Activated CD4-positive, alpha-beta T cell treated with anti-CD3 and anti-CD28 coated beads, Interleukin-2, amount 10 ng/mL, durations not matched to agents 24 days and 14 days (primary cell): ENCODE measurements at regions not wholly inside any gene's neighbourhood (a gene's known extent, or its start where the extent isn't known, plus 50 kb on each side); places are given as distances from the start of the nearest gene placed in this dataset.

Source experiments
- DNase-seq: peaks from one replicate; pipeline ENCODE4 v3.0.0; 2022
- H3K27ac Mint-ChIP-seq: one replicate; pipeline ENCODE4 v1.8.0; 2022; ENCODE audit warnings: mild to moderate bottlenecking, mixed read lengths
- H3K27me3 Mint-ChIP-seq: one replicate; pipeline ENCODE4 v1.8.0; 2022; ENCODE audit warnings: mixed read lengths
- H3K36me3 Mint-ChIP-seq: one replicate; pipeline ENCODE4 v1.8.0; 2022; ENCODE audit warnings: low read depth, mild to moderate bottlenecking, mixed read lengths
- H3K4me1 Mint-ChIP-seq: one replicate; pipeline ENCODE4 v1.8.0; 2021; ENCODE audit warnings: mixed read lengths
- H3K4me3 Mint-ChIP-seq: one replicate; pipeline ENCODE4 v1.8.0; 2022; ENCODE audit warnings: mild to moderate bottlenecking, moderate library complexity, mixed read lengths
- H3K9me3 Mint-ChIP-seq: one replicate; pipeline ENCODE4 v1.8.0; 2021; ENCODE audit warnings: mixed read lengths
- intact Hi-C: fragments of 100-400 bp; cut with micrococcal nuclease; formaldehyde crosslinking; loops from one replicate; pipeline ENCODE4 v1.15.1; 2023

GRCh38 chr19:56959205-56959604 is 118.7 kb upstream of the PEG3 start:
- no peak for DNase-seq
- intact Hi-C loops: no loop called here
- Mint-ChIP-seq H3K27me3 (no peaks in the 10 kb centered on the region), H3K4me3 (no peak overlapping the region), H3K9me3 (peaks cover 29% of the 10 kb centered on the region), H3K36me3 (peaks cover 6% of the 10 kb centered on the region), H3K27ac (no peak overlapping the region), H3K4me1 (no peaks in the 10 kb centered on the region)

GRCh38 chr19:56960959-56961543 is 120.5 kb upstream of the PEG3 start:
- Mint-ChIP-seq H3K27ac (no peak overlapping the region), H3K27me3 (no peaks in the 10 kb centered on the region)

GRCh38 chr19:56964410-56964920 is 123.9 kb upstream of the PEG3 start:
- Mint-ChIP-seq H3K36me3 (no peaks in the 10 kb centered on the region), H3K27ac (no peak overlapping the region), H3K4me3 (no peak overlapping the region), H3K9me3 (peaks cover 17% of the 10 kb centered on the region), H3K4me1 (no peaks in the 10 kb centered on the region), H3K27me3 (no peaks in the 10 kb centered on the region)
- intact Hi-C loops: no loop called here
- DNase-seq: no peak

More at GRCh38 chr19:56960959-56961543, 120.5 kb upstream of the PEG3 start:
- peaks cover 25% of the 10 kb centered on the region for H3K9me3 Mint-ChIP-seq
- H3K4me1 Mint-ChIP-seq: no peaks in the 10 kb centered on the region
- intact Hi-C loops: no loop called here
- DNase-seq: no peak
- H3K36me3 Mint-ChIP-seq: peaks cover 2% of the 10 kb centered on the region
- H3K4me3 Mint-ChIP-seq: no peak overlapping the region

GRCh38 chr19:56966225-56966696 is 125.7 kb upstream of the PEG3 start:
- intact Hi-C loops: no loop called here
- no peak for DNase-seq
- H3K36me3 Mint-ChIP-seq: no peaks in the 10 kb centered on the region
- H3K4me1 Mint-ChIP-seq: no peaks in the 10 kb centered on the region
- no peak overlapping the region for H3K4me3 Mint-ChIP-seq
- H3K27ac Mint-ChIP-seq: no peak overlapping the region
- no peaks in the 10 kb centered on the region for H3K27me3 Mint-ChIP-seq
- peaks cover 15% of the 10 kb centered on the region for H3K9me3 Mint-ChIP-seq

- no peak for DNase-seq
- intact Hi-C loops: no loop called here
- Mint-ChIP-seq H3K36me3 (no peaks in the 10 kb centered on the region), H3K27me3 (no peaks in the 10 kb centered on the region), H3K4me1 (no peaks in the 10 kb centered on the region), H3K9me3 (peaks cover 15% of the 10 kb centered on the region), H3K27ac (no peak overlapping the region), H3K4me3 (no peak overlapping the region)
These were observed 126.3 kb upstream of the PEG3 start for GRCh38 chr19:56966697-56967299.

GRCh38 chr19:56969156-56969555 is 128.6 kb upstream of the PEG3 start:
- H3K9me3 Mint-ChIP-seq: peaks cover 16% of the 10 kb centered on the region
- intact Hi-C loops: no loop called here
- no peak for DNase-seq
- no peak overlapping the region for H3K27ac Mint-ChIP-seq
- no peaks in the 10 kb centered on the region for H3K36me3 Mint-ChIP-seq
- no peak overlapping the region for H3K4me3 Mint-ChIP-seq
- H3K27me3 Mint-ChIP-seq: no peaks in the 10 kb centered on the region
- H3K4me1 Mint-ChIP-seq: no peaks in the 10 kb centered on the region

GRCh38 chr19:56969759-56970178 is 129.2 kb upstream of the PEG3 start:
- Mint-ChIP-seq H3K27me3 (no peaks in the 10 kb centered on the region), H3K4me1 (no peaks in the 10 kb centered on the region), H3K27ac (no peak overlapping the region), H3K4me3 (no peak overlapping the region), H3K9me3 (peaks cover 18% of the 10 kb centered on the region), H3K36me3 (peaks cover 2% of the 10 kb centered on the region)
- no peak for DNase-seq
- intact Hi-C loops: no loop called here

GRCh38 chr19:56971230-56971629 is 130.7 kb upstream of the PEG3 start:
- Mint-ChIP-seq H3K36me3 (peaks cover 2% of the 10 kb centered on the region), H3K27ac (no peak overlapping the region), H3K4me3 (no peak overlapping the region), H3K4me1 (no peaks in the 10 kb centered on the region), H3K9me3 (peaks cover 22% of the 10 kb centered on the region), H3K27me3 (no peaks in the 10 kb centered on the region)
- intact Hi-C loops: no loop called here
- no peak for DNase-seq

GRCh38 chr19:56972291-56972841 is 131.8 kb upstream of the PEG3 start:
- no peaks in the 10 kb centered on the region for H3K27me3 Mint-ChIP-seq
- no peak for DNase-seq
- no peaks in the 10 kb centered on the region for H3K4me1 Mint-ChIP-seq
- H3K4me3 Mint-ChIP-seq: no peak overlapping the region
- no peak overlapping the region for H3K27ac Mint-ChIP-seq
- intact Hi-C loops: no loop called here
- H3K36me3 Mint-ChIP-seq: peaks cover 2% of the 10 kb centered on the region
- H3K9me3 Mint-ChIP-seq: peaks cover 25% of the 10 kb centered on the region

GRCh38 chr19:56973713-56974555 is 133.4 kb upstream of the PEG3 start:
- DNase-seq: no peak
- Mint-ChIP-seq H3K36me3 (peaks cover 2% of the 10 kb centered on the region), H3K4me1 (no peaks in the 10 kb centered on the region), H3K27ac (no peak overlapping the region), H3K9me3 (peaks cover 25% of the 10 kb centered on the region), H3K4me3 (no peak overlapping the region), H3K27me3 (no peaks in the 10 kb centered on the region)
- intact Hi-C loops: no loop called here

- Mint-ChIP-seq H3K4me1 (no peaks in the 10 kb centered on the region), H3K9me3 (peaks cover 23% of the 10 kb centered on the region), H3K27me3 (no peaks in the 10 kb centered on the region), H3K27ac (no peak overlapping the region), H3K36me3 (peaks cover 2% of the 10 kb centered on the region), H3K4me3 (no peak overlapping the region)
- DNase-seq: no peak
- intact Hi-C loops: no loop called here
These were observed 134.2 kb upstream of the PEG3 start for GRCh38 chr19:56974556-56975207.

- no peaks in the 10 kb centered on the region for H3K27me3 Mint-ChIP-seq
- H3K36me3 Mint-ChIP-seq: peaks cover 2% of the 10 kb centered on the region
- intact Hi-C loops: no loop called here
- H3K9me3 Mint-ChIP-seq: peaks cover 27% of the 10 kb centered on the region
- no peak overlapping the region for H3K27ac Mint-ChIP-seq
- DNase-seq: no peak
- no peaks in the 10 kb centered on the region for H3K4me1 Mint-ChIP-seq
- no peak overlapping the region for H3K4me3 Mint-ChIP-seq
These were observed 135.8 kb upstream of the PEG3 start for GRCh38 chr19:56976300-56976699.

- Mint-ChIP-seq H3K9me3 (peaks cover 27% of the 10 kb centered on the region), H3K27me3 (no peaks in the 10 kb centered on the region), H3K36me3 (peaks cover 2% of the 10 kb centered on the region), H3K4me1 (no peaks in the 10 kb centered on the region), H3K27ac (no peak overlapping the region), H3K4me3 (no peak overlapping the region)
- intact Hi-C loops: no loop called here
- no peak for DNase-seq
These were observed 136.7 kb upstream of the PEG3 start for GRCh38 chr19:56976995-56977906.
